ENCODE measurements at regions not wholly inside any gene's neighbourhood (a gene's known extent, or its start where the extent isn't known, plus 50 kb on each side); places are given as distances from the start of the nearest gene placed in this dataset.

DNA sequence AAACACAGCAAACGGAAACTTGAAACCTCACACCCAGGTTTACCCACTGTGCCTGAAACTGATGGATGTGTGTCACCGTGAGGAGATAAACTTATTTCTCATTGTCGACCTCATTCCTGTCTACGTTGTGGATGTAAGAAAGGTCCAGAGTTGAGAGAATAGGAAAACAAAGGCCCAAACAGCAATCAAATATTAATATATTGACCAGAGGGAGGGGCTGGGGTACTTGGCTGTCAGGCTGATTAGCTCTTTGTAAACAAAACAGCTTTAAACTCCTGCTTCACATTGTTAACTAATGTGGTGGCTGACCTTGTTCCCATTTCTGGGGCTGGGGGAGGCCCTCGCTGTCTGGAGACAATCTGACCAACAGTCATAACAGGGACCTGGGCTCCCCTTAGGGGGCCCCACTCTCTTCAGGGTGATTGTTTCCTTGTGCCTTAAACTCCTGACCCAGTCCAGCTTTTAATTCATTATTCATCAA lies 937.6 kb downstream of the MCTP2 start:
- TF ChIP-seq, protein P1, sequence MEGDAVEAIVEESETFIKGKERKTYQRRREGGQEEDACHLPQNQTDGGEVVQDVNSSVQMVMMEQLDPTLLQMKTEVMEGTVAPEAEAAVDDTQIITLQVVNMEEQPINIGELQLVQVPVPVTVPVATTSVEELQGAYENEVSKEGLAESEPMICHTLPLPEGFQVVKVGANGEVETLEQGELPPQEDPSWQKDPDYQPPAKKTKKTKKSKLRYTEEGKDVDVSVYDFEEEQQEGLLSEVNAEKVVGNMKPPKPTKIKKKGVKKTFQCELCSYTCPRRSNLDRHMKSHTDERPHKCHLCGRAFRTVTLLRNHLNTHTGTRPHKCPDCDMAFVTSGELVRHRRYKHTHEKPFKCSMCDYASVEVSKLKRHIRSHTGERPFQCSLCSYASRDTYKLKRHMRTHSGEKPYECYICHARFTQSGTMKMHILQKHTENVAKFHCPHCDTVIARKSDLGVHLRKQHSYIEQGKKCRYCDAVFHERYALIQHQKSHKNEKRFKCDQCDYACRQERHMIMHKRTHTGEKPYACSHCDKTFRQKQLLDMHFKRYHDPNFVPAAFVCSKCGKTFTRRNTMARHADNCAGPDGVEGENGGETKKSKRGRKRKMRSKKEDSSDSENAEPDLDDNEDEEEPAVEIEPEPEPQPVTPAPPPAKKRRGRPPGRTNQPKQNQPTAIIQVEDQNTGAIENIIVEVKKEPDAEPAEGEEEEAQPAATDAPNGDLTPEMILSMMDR (IDR thresholded peaks at IDR 0.05; ENCODE audit: borderline replicate concordance, insufficient read depth, low read depth, low read length) = no peak
- H3K4me3 ChIP-seq (ENCODE audit: low read depth, low read length) = no peak overlapping the region

DNA sequence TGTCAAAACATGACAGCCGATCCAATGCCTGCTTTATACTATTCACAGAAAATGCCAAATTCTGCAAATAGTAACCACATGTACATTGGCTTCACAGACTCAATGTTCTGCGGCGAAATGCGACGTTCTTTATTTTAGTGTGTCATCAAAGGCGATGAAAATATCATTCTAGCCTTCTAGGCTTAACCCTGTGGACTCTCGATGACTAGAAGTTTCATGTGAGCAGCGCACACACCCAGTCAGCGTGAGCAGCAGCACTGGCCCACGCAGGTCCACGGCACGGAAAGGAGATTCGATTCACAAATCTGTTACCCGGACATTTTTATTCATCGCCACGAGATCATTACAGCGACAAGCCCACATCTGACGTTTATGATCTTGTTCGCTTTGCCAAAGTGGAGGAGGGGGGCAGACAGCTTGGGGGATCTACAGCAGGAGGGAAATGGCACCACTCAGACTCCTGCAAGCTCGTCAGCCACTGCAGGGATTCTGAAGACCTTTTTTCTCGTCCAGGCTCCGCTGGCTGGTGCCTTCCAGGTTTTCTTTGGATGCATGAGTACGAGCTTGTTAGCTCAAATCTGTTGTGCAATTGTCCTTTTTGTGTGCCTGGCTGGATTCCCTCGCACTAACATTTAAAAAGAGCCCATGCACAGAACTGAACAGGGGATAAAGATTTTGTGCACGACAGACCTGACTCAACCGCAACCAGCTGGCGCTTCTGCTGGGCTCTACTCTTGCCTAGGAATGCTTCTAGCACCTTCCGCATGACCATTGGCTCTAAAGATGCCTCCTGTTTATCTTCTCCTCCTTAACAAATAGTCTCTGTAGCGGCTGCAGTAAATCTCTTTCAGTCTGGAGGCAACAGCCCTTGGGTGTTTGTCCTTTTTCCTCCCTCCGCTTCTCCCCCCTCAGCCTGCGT lies 938.4 kb downstream of the MCTP2 start:
- H3K4me3 ChIP-seq (ENCODE audit: low read depth, low read length) = no peak overlapping the region
- TF ChIP-seq, protein P1 (IDR thresholded peaks at IDR 0.05; ENCODE audit: borderline replicate concordance, insufficient read depth, low read depth, low read length) = no peak

DNA sequence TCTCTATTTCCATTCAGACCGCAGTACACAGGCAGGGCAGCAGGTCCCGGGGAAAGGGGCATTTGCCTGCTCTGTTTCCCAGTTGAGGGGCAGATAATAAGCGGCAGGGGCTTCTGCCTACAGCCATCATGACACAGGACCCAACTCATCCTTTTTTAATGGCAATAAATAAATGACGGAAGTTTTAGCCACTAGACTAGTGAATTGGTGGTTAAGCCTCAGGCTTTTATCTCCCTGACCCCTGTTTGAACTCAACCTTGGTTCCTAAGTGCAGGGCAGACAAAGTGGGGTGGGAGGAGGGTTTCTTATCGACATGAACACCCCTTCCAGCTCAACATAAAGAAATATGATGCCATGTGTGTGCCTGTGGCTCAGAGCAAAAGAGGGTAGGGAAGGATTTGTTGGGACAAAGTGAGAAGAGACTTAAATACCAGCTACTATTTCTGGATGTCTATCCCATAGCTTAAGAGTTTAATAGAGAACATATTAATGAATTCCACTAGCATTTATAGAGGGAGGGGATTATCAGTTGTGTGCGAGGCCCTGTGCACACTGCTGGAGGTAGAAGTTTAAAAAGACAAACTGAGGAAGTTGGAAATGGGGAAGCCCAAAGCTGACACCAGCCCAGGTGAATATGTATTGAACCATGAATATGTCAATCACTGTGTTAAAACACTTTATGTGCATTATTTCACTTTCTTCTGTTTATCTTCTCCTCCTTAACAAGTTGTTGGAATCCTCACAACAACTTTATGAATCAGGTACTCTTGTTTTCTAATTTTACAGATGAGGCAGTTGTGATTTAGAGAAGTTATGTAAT lies 939.4 kb downstream of the MCTP2 start:
- H3K4me3 ChIP-seq (ENCODE audit: low read depth, low read length) = no peak overlapping the region
- TF ChIP-seq, protein P1 (IDR thresholded peaks at IDR 0.05; ENCODE audit: borderline replicate concordance, insufficient read depth, low read depth, low read length) = no peak

DNA sequence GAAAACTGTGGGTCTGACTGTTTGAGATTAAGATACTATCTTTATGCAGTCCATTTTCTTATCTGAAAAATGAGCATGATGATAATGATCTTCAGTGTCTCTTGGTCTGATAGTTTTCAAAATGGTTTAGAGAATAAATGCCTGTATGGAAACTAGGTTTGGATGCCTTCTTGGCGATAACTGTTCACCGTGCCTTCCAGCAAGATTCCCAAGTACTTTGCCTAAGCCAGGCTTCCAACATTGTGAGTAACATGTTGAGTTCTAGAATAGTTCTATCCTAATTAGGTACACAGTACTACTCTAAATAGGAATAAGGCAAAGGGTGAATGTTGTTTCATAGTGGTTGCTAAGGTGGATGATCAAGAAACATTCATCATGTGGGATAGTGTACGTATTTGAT lies 940.2 kb downstream of the MCTP2 start:
- TF ChIP-seq, protein P1 (IDR thresholded peaks at IDR 0.05; ENCODE audit: borderline replicate concordance, insufficient read depth, low read depth, low read length) = no peak
- no peak overlapping the region for H3K4me3 ChIP-seq (ENCODE audit: low read depth, low read length)

DNA sequence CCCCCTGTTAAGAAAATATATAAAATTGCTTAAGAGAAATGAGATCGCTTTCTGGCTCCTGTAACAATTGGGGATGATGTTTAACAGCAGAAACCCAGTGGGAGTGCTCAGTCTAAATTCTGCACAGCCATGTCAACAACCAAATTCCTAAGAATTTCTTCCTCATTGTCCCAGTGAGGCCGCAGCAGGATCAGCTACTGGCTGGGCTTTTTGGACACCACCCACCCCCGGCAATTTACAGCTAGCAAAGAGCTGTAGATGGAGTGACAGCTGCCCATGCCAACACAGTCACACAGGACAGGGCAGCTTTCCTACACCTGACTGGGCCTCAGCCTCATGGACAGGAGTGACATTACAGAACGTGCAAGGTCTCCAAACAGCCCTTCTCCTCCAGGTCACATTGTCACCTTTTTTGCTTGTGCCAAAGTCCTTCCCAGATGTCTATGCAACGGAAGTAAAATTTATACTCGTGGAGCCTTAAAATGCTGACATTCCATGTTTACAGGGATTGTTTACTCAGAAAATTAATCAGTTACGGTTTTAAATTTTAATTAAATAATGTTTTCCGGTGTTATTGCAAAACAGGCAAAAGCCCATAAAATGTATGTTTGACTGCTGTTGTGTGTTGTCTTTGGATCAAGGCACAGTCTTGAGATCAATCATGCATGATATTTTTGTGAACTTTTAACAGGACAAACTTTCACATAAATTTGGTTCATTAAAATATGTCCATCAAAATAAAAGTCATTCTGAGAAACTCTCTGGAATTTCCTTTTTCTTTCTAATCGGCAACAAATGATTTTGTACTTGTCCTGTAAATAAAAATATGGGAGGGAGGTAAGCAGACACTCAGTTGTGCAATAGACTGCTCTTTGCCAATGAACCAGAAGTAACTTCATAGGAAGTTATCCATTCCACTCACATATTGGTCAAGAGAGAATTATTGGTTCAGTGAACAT lies 943.2 kb downstream of the MCTP2 start:
- H3K4me3 ChIP-seq (ENCODE audit: low read depth, low read length) = no peak overlapping the region
- TF ChIP-seq, protein P1 (IDR thresholded peaks at IDR 0.05; ENCODE audit: borderline replicate concordance, insufficient read depth, low read depth, low read length) = no peak

DNA sequence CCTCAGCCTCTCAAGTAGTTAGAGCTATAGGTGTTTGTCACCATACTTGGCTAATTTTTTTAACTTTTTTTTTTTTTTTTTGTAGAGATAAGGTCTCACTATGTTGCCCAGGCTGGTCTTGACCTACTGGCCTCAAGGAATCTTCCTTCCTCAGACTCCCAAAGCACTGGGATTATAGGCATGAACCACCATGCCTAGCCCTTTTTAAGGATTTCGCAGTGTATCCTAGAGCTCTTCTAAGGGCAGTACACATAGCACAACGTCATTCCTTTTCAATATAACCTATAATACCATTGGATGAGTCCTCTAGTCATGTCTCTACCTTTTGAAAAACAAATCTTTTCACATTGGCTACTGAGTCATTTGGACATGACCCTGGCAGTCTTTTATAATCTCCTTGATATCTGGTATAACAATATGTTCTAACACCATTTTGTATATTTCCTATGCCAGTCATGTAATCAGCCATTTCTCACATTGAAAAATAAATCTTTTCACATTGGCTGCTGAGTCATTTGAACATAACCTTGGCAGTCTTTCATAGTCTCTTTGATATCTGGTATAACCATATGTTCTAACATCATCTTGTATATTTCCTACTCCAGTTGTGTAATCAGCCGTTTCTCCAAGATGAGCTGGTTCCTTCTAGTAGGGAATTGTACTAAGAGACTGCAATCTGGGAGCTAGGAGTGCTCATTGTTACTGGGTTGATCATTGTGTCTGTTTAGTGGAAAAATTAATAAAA lies 944.7 kb downstream of the MCTP2 start:
- no peak overlapping the region for H3K4me3 ChIP-seq (ENCODE audit: low read depth, low read length)
- TF ChIP-seq, protein P1 (IDR thresholded peaks at IDR 0.05; ENCODE audit: borderline replicate concordance, insufficient read depth, low read depth, low read length) = no peak
